ENCODE measurements at regions not wholly inside any gene's neighbourhood (a gene's known extent, or its start where the extent isn't known, plus 50 kb on each side); places are given as distances from the start of the nearest gene placed in this dataset.

DNA sequence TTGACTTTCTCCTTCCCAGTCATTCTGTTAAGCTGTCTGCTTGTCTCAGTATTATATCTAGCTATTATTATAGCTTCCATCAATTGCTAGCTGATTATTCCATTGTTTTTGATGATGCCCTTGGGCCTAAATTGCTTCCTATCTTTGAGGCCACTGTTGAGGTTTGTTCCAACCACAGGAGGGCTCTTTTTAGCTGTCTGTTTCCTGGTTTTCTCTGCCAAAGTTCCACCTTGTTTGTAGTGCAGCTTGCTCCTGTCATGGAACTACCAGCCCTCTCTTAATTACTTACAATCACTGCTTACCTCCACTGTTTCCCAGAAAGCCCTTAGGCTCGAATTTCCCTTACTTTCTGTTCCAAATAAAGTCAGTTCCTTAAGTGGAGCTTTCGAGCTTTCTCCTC lies 118.7 kb upstream of the SEC61G start:
- intact Hi-C loops (cut with micrococcal nuclease; ENCODE audit: unreplicated experiment) (no loop called here), in situ Hi-C loops (cut with HindIII; ENCODE audit: low pct_unique_long_range_greater_than_20kb, low sequenced_read_pairs) (no loop called here)
- H3K4me3 ChIP-seq (ENCODE audit: low read depth in 2 of 2, low read length in 2 of 2) = no peak overlapping the region
- TF ChIP-seq, protein P1, sequence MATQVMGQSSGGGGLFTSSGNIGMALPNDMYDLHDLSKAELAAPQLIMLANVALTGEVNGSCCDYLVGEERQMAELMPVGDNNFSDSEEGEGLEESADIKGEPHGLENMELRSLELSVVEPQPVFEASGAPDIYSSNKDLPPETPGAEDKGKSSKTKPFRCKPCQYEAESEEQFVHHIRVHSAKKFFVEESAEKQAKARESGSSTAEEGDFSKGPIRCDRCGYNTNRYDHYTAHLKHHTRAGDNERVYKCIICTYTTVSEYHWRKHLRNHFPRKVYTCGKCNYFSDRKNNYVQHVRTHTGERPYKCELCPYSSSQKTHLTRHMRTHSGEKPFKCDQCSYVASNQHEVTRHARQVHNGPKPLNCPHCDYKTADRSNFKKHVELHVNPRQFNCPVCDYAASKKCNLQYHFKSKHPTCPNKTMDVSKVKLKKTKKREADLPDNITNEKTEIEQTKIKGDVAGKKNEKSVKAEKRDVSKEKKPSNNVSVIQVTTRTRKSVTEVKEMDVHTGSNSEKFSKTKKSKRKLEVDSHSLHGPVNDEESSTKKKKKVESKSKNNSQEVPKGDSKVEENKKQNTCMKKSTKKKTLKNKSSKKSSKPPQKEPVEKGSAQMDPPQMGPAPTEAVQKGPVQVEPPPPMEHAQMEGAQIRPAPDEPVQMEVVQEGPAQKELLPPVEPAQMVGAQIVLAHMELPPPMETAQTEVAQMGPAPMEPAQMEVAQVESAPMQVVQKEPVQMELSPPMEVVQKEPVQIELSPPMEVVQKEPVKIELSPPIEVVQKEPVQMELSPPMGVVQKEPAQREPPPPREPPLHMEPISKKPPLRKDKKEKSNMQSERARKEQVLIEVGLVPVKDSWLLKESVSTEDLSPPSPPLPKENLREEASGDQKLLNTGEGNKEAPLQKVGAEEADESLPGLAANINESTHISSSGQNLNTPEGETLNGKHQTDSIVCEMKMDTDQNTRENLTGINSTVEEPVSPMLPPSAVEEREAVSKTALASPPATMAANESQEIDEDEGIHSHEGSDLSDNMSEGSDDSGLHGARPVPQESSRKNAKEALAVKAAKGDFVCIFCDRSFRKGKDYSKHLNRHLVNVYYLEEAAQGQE (IDR thresholded peaks at IDR 0.05; ENCODE audit: insufficient read depth in 1 of 2, low read depth in 2 of 2, low read length in 1 of 2) = no peak
- TF ChIP-seq, protein P2, sequence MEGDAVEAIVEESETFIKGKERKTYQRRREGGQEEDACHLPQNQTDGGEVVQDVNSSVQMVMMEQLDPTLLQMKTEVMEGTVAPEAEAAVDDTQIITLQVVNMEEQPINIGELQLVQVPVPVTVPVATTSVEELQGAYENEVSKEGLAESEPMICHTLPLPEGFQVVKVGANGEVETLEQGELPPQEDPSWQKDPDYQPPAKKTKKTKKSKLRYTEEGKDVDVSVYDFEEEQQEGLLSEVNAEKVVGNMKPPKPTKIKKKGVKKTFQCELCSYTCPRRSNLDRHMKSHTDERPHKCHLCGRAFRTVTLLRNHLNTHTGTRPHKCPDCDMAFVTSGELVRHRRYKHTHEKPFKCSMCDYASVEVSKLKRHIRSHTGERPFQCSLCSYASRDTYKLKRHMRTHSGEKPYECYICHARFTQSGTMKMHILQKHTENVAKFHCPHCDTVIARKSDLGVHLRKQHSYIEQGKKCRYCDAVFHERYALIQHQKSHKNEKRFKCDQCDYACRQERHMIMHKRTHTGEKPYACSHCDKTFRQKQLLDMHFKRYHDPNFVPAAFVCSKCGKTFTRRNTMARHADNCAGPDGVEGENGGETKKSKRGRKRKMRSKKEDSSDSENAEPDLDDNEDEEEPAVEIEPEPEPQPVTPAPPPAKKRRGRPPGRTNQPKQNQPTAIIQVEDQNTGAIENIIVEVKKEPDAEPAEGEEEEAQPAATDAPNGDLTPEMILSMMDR (IDR thresholded peaks at IDR 0.05) = peak; percentile 53
- H3K9me3 ChIP-seq (ENCODE audit: control insufficient read depth, insufficient read depth, low read depth, low read length) = no peaks in the 10 kb centered on the region
- no peak overlapping the region; the same call in 1 of the 2 replicates for H3K27ac ChIP-seq (ENCODE audit: low read length)
- no TSS peak for BruUV-seq (replicated peaks)
- ChIA-PET POLR2A (no interaction called here), CTCF (no interaction called here)
- peak; percentile 22 for DNase-seq (ENCODE audit: low read depth, low spot score)
- 0 out of 2 replicates have a peak, but pooled peaks have one; percentile 60 for ATAC-seq
- no peaks in the 10 kb centered on the region for H3K27me3 ChIP-seq (ENCODE audit: control insufficient read depth, insufficient read depth, low read length)
- H3K4me1 ChIP-seq (ENCODE audit: control insufficient read depth, insufficient read depth, low read length) = no peaks in the 10 kb centered on the region
- H3K36me3 ChIP-seq (ENCODE audit: control insufficient read depth, insufficient read depth, low read length) = no peaks in the 10 kb centered on the region

DNA sequence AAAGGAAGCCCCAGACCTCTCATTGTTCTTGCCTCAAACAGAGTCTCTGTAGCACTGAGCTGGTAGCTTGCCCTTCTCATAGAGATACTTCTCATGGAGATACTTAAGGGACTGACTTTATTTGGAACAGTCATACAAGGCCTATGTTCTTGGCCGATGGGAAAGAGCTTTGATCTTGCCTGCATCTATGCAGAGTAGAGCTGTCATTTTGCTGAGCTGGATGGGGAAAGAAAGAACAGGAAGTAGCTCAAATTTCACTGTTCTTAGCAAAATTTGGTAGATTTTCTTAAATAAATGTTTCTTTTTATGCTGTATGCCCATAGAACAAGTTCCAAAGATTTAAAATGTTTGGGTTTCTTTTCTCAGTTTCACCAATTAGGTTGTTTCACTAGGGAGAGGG lies 119.3 kb upstream of the SEC61G start:
- ChIA-PET CTCF (no interaction called here), POLR2A (no interaction called here)
- H3K27ac ChIP-seq (ENCODE audit: low read length) = no peak overlapping the region
- no peak for DNase-seq (ENCODE audit: low read depth, low spot score)
- intact Hi-C loops (cut with micrococcal nuclease; ENCODE audit: unreplicated experiment) = no loop called here
- BruUV-seq (replicated peaks) = no TSS peak
- no peaks in the 10 kb centered on the region for H3K27me3 ChIP-seq (ENCODE audit: control insufficient read depth, insufficient read depth, low read length)
- H3K36me3 ChIP-seq (ENCODE audit: control insufficient read depth, insufficient read depth, low read length) = no peaks in the 10 kb centered on the region
- no peaks in the 10 kb centered on the region for H3K4me1 ChIP-seq (ENCODE audit: control insufficient read depth, insufficient read depth, low read length)
- in situ Hi-C loops (cut with HindIII; ENCODE audit: low pct_unique_long_range_greater_than_20kb, low sequenced_read_pairs) = no loop called here
- 0 out of 2 replicates have a peak, but pooled peaks have one; percentile 26 for ATAC-seq
- no peaks in the 10 kb centered on the region for H3K9me3 ChIP-seq (ENCODE audit: control insufficient read depth, insufficient read depth, low read depth, low read length)
- TF ChIP-seq POLR2AphosphoS5 (IDR thresholded peaks at IDR 0.05; ENCODE audit: low read depth, low read length) (no peak), SIN3A (IDR thresholded peaks at IDR 0.05; ENCODE audit: borderline replicate concordance, insufficient read depth, low read depth, low read length) (no peak)
- no peak overlapping the region for H3K4me3 ChIP-seq (ENCODE audit: low read depth in 2 of 2, low read length in 2 of 2)

DNA sequence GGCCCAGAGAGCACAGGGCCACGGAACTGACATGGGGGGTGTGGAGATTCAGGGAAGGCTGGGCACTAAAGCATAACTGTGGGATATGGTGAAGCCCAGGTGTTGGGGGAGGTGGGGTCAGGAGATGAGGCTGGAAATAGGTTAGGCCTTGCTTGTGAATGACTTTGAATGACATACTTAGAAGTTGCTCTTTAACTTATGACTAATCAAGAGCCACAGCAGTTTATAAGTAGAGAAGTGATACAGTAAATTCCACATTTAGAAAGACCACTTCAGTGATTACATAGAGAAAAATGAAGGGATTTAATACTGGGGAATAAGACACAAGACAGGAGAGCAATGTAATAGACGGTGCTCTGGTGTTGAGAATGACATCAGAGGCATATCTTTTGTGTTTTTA lies 120.8 kb upstream of the SEC61G start:
- Histone ChIP-seq H3K4me1 (ENCODE audit: control insufficient read depth, insufficient read depth, low read length) (no peaks in the 10 kb centered on the region), H3K27ac (ENCODE audit: low read length) (no peak overlapping the region), H3K9me3 (ENCODE audit: control insufficient read depth, insufficient read depth, low read depth, low read length) (no peaks in the 10 kb centered on the region), H3K27me3 (ENCODE audit: control insufficient read depth, insufficient read depth, low read length) (no peaks in the 10 kb centered on the region), H3K36me3 (ENCODE audit: control insufficient read depth, insufficient read depth, low read length) (no peaks in the 10 kb centered on the region), H3K4me3 (ENCODE audit: low read depth in 2 of 2, low read length in 2 of 2) (no peak overlapping the region)
- in situ Hi-C loops (cut with HindIII; ENCODE audit: low pct_unique_long_range_greater_than_20kb, low sequenced_read_pairs) (no loop called here), intact Hi-C loops (cut with micrococcal nuclease; ENCODE audit: unreplicated experiment) (no loop called here)
- POLR2A ChIA-PET = no interaction called here
- no TSS peak for BruUV-seq (replicated peaks)
- TF ChIP-seq, protein P2 (IDR thresholded peaks at IDR 0.05) = no peak
- no peak for TF ChIP-seq SIN3A (IDR thresholded peaks at IDR 0.05; ENCODE audit: borderline replicate concordance, insufficient read depth, low read depth, low read length)
- no peak for TF ChIP-seq POLR2AphosphoS5 (IDR thresholded peaks at IDR 0.05; ENCODE audit: low read depth, low read length)
- no peak for TF ChIP-seq TCF7L2 (IDR thresholded peaks at IDR 0.05; ENCODE audit: low read depth, low read length)
- TF ChIP-seq, protein P1 (IDR thresholded peaks at IDR 0.05; ENCODE audit: insufficient read depth in 1 of 2, low read depth in 2 of 2, low read length in 1 of 2) = no peak
- DNase-seq (ENCODE audit: low read depth, low spot score) (no peak), ATAC-seq (no peak)
- CTCF ChIA-PET = no interaction called here

Data from Panc1 (cell line).